GM12878 (cell line): ENCODE measurements at regions not wholly inside any gene's neighbourhood (a gene's known extent, or its start where the extent isn't known, plus 50 kb on each side); places are given as distances from the start of the nearest gene placed in this dataset.

Source experiments
- ATAC-seq: fragments of 200-7000 bp; cut with Tn5 transposase; 3 replicates; pipeline ENCODE4 v1.9.1; 2020; ENCODE audit warnings: mild to moderate bottlenecking, moderate library complexity
- BruUV-seq: library from RNA; stranded (reverse); fragments of 400-500 nt; replicated peaks from 2 replicates; lab custom pipeline; 2021; lab: Mats Ljungman, UMichigan
- CTCF ChIA-PET: fragments of 300-600 bp; sonication (Branson Sonifier 250); formaldehyde crosslinking; extraction: SDS; loops from one replicate; lab custom pipeline; 2021; ENCODE audit warnings: inconsistent platforms; lab: Yijun Ruan, JAX
- POLR2A ChIA-PET: fragments of 350-600 bp; formaldehyde crosslinking; extraction: SDS; loops from one replicate; lab custom pipeline; 2021; ENCODE audit warnings: inconsistent platforms; lab: Charles Lee
- RAD21 ChIA-PET: fragments of 300-600 bp; sonication (Branson Sonifier 250); formaldehyde crosslinking; loops from one replicate; lab custom pipeline; 2023; ENCODE audit warnings: antibody characterized with exemption; ENCODE audit not compliant: unreplicated experiment; lab: Charles Lee
- SMC1A ChIA-PET: fragments of 300-600 bp; sonication (Branson Sonifier 250); formaldehyde crosslinking; loops from one replicate; lab custom pipeline; 2023; ENCODE audit not compliant: unreplicated experiment, uncharacterized antibody; lab: Charles Lee
- DNase-seq: peaks from one replicate; pipeline ENCODE4 v3.0.0-alpha.2; 2011; ENCODE audit warnings: low read depth, low spot score
- FAIRE-seq: peaks from 3 replicates; lab custom pipeline; 2011; peaks lifted over from hg19 to GRCh38; lab: Jason Lieb, UNC
- H2AFZ ChIP-seq: 2 replicates; pipeline ENCODE4 v1.6.0; 2011; ENCODE audit warnings: low read depth, low read length, control low read depth; ENCODE audit not compliant: control insufficient read depth
- H3K27ac ChIP-seq: 2 replicates; pipeline ENCODE4 v1.5.1; 2011; ENCODE audit warnings: control low read depth; ENCODE audit not compliant: control insufficient read depth, insufficient read depth
- H3K27me3 ChIP-seq, 2 experiments: replicated peaks in 1 of 2; 2 replicates each; pipeline versions ENCODE4 v1.6.0 to v1.6.1; 2011; ENCODE audit warnings: low read length in 1 of 2; ENCODE audit not compliant: control insufficient read depth in 2 of 2, insufficient read depth in 2 of 2
- H3K36me3 ChIP-seq, 2 experiments: 2 replicates each; pipeline ENCODE4 v1.5.1; 2011; ENCODE audit warnings: low read length in 1 of 2; ENCODE audit not compliant: control insufficient read depth in 2 of 2, insufficient read depth in 2 of 2
- H3K4me1 ChIP-seq: 2 replicates; pipeline ENCODE4 v1.6.1; 2011; ENCODE audit warnings: mild to moderate bottlenecking, low read length, moderate library complexity, mixed read lengths; ENCODE audit not compliant: control insufficient read depth, insufficient read depth
- H3K4me2 ChIP-seq: 2 replicates; pipeline ENCODE4 v1.6.0; 2011; ENCODE audit warnings: control low read depth; ENCODE audit not compliant: control insufficient read depth, insufficient read depth
- H3K4me3 ChIP-seq: fragments of 200-600 bp; sonication (generic); 2 replicates; pipeline ENCODE4 v1.5.1; 2016
- H3K79me2 ChIP-seq: 2 replicates; pipeline ENCODE4 v1.6.0; 2011; ENCODE audit warnings: low read length; ENCODE audit not compliant: control insufficient read depth, insufficient read depth
- H3K9ac ChIP-seq: 2 replicates; pipeline ENCODE4 v1.8.0; 2011; ENCODE audit warnings: low read length, control low read depth, mixed read lengths; ENCODE audit not compliant: control insufficient read depth, insufficient read depth
- H3K9me3 ChIP-seq: replicated peaks from 3 replicates; pipeline ENCODE4 v1.5.1; 2011; ENCODE audit warnings: mild to moderate bottlenecking, low read length; ENCODE audit not compliant: control insufficient read depth, insufficient read depth
- H4K20me1 ChIP-seq: 2 replicates; pipeline ENCODE4 v1.6.0; 2011; ENCODE audit not compliant: control insufficient read depth, insufficient read depth
- ATF7 ChIP-seq: fragments of 450-650 bp; IDR thresholded peaks from 2 replicates; pipeline ENCODE4 v1.6.1; 2016; ENCODE audit warnings: low read depth, mild to moderate bottlenecking
- BRCA1 ChIP-seq: IDR thresholded peaks from 2 replicates; pipeline ENCODE4 v1.6.1; 2011; ENCODE audit warnings: low read depth, low read length, improper control_type of control experiment
- CBX3 ChIP-seq: fragments of 200-600 bp; sonication (generic); IDR thresholded peaks from 2 replicates; pipeline ENCODE4 v1.6.1; 2016; ENCODE audit warnings: low read depth, borderline replicate concordance
- CHD1 ChIP-seq: IDR thresholded peaks from 2 replicates; pipeline ENCODE4 v1.6.1; 2012; ENCODE audit warnings: low read depth, low read length, improper control_type of control experiment
- CREM ChIP-seq: IDR thresholded peaks from 2 replicates; pipeline ENCODE4 v1.6.1; 2014; ENCODE audit warnings: antibody characterized with exemption, low read depth
- E2F8 ChIP-seq: fragments of 450-650 bp; IDR thresholded peaks from 2 replicates; pipeline ENCODE4 v1.6.1; 2018; ENCODE audit warnings: mild to moderate bottlenecking, low read depth, moderate library complexity; ENCODE audit not compliant: partially characterized antibody
- LARP7 ChIP-seq: fragments of 450-650 bp; IDR thresholded peaks from 2 replicates; pipeline ENCODE4 v1.6.1; 2017; ENCODE audit warnings: mild to moderate bottlenecking
- NFYA ChIP-seq: IDR thresholded peaks from 2 replicates; pipeline ENCODE4 v1.6.1; 2011; ENCODE audit warnings: low read depth, mild to moderate bottlenecking, low read length, improper control_type of control experiment, borderline replicate concordance
- RCOR1 ChIP-seq: conservative IDR thresholded peaks from 2 replicates; pipeline ENCODE4 v1.6.1; 2012; ENCODE audit warnings: low read depth, low read length, improper control_type of control experiment
- SUPT20H ChIP-seq: IDR thresholded peaks from 2 replicates; pipeline ENCODE4 v1.6.1; 2011; ENCODE audit warnings: low read depth, mild to moderate bottlenecking, low read length, moderate library complexity, borderline replicate concordance; ENCODE audit not compliant: control insufficient read depth
- WGBS: methylation state at CpG from one replicate; pipeline ENCODE4 v1.1.6; 2016; ENCODE audit warnings: low lambda C conversion rate; ENCODE audit not compliant: insufficient replicate concordance, insufficient coverage; ENCODE audit errors: missing lambda C conversion rate; 5-methylcytosine and 5-hydroxymethylcytosine counted together
- in situ Hi-C: fragments of 300-500 bp; cut with MboI; formaldehyde crosslinking; loops from 9 replicates; pipeline ENCODE4 v1.14.3; 2018; ENCODE audit warnings: mixed read lengths
- intact Hi-C: fragments of 100-400 bp; cut with micrococcal nuclease; formaldehyde crosslinking; loops from one replicate; pipeline ENCODE4 v1.14.2; 2022; ENCODE audit not compliant: unreplicated experiment

- no peak overlapping the region for H3K4me2 ChIP-seq
- no peak for TF ChIP-seq LARP7
- TF ChIP-seq SUPT20H = no peak
- no peak for TF ChIP-seq CHD1
- TF ChIP-seq NFYA = no peak
- TF ChIP-seq E2F8 = no peak
- TF ChIP-seq RCOR1 = no peak
- no peak for TF ChIP-seq CREM
- no peak for TF ChIP-seq CBX3
- no peak for TF ChIP-seq BRCA1
- no peak for TF ChIP-seq ATF7
- H2AFZ ChIP-seq = no peak overlapping the region
- ChIA-PET POLR2A (no interaction called here), RAD21 (no interaction called here), CTCF (no interaction called here), SMC1A (no interaction called here)
- WGBS = 71% methylated on average over 1 of the region's 1 CpG
- no peaks in the 10 kb centered on the region for H3K36me3 ChIP-seq
- in situ Hi-C loops = no loop called here
- BruUV-seq = no TSS peak
- no peak overlapping the region for H3K27ac ChIP-seq
- H3K4me3 ChIP-seq = no peak overlapping the region
- H3K9ac ChIP-seq = no peak overlapping the region
- intact Hi-C loops = no loop called here
- ATAC-seq (no peak), DNase-seq (no peak), FAIRE-seq (no peak)
- no peaks in the 10 kb centered on the region for H3K4me1 ChIP-seq
- no peaks in the 10 kb centered on the region for H3K9me3 ChIP-seq
- H3K27me3 ChIP-seq = no peaks in the 10 kb centered on the region
- H4K20me1 ChIP-seq = no peaks in the 10 kb centered on the region
- H3K79me2 ChIP-seq = no peaks in the 10 kb centered on the region
These were observed 377.2 kb upstream of the KLHL29 start for GRCh38 chr2:23007631-23008235.
